OCI-LY1 (cell line): ENCODE measurements at regions not wholly inside any gene's neighbourhood (a gene's known extent, or its start where the extent isn't known, plus 50 kb on each side); places are given as distances from the start of the nearest gene placed in this dataset.

Experiments
- CTCF ChIP-seq: fragments of 200-600 bp; sonication (generic), shearing (Covaris generic); IDR thresholded peaks from 2 replicates; pipeline ENCODE4 v1.5.1; 2017; ENCODE audit warnings: mild to moderate bottlenecking, antibody characterized with exemption, low read length, moderate library complexity, mixed read lengths
- EZH2 ChIP-seq: fragments of 200-600 bp; sonication (generic), shearing (Covaris generic); IDR thresholded peaks from 2 replicates; pipeline ENCODE4 v1.8.0; 2017; ENCODE audit warnings: borderline replicate concordance, mixed run types, mild to moderate bottlenecking, antibody characterized with exemption, low read length, moderate library complexity, mixed read lengths

GRCh38 chr2:146868051-146868450 lies 976.8 kb upstream of the ACVR2A start:
- TF ChIP-seq CTCF (no peak), EZH2 (no peak)
